ENCODE measurements at regions not wholly inside any gene's neighbourhood (a gene's known extent, or its start where the extent isn't known, plus 50 kb on each side); places are given as distances from the start of the nearest gene placed in this dataset.

- Histone ChIP-seq H3K4me3 (ENCODE audit: low read depth, low read length, poor library complexity, severe bottlenecking) (no peak overlapping the region), H3K36me3 (ENCODE audit: insufficient read depth, low read length, poor library complexity, severe bottlenecking) (no peaks in the 10 kb centered on the region), H3K27ac (ENCODE audit: low read depth, low read length, poor library complexity, severe bottlenecking) (no peak overlapping the region), H3K9me3 (ENCODE audit: low read depth, low read length, poor library complexity, severe bottlenecking) (peaks cover 41% of the 10 kb centered on the region), H3K4me1 (ENCODE audit: insufficient read depth, low read length, poor library complexity, severe bottlenecking) (no peaks in the 10 kb centered on the region), H3K27me3 (replicated peaks; ENCODE audit: insufficient read depth, low read depth, low read length, poor library complexity) (no peaks in the 10 kb centered on the region)
- ChIA-PET POLR2A (ENCODE audit: low non-redundant PET) (no interaction called here), CTCF (no interaction called here)
- no peak for DNase-seq (ENCODE audit: low spot score)
- TF ChIP-seq, protein P1, sequence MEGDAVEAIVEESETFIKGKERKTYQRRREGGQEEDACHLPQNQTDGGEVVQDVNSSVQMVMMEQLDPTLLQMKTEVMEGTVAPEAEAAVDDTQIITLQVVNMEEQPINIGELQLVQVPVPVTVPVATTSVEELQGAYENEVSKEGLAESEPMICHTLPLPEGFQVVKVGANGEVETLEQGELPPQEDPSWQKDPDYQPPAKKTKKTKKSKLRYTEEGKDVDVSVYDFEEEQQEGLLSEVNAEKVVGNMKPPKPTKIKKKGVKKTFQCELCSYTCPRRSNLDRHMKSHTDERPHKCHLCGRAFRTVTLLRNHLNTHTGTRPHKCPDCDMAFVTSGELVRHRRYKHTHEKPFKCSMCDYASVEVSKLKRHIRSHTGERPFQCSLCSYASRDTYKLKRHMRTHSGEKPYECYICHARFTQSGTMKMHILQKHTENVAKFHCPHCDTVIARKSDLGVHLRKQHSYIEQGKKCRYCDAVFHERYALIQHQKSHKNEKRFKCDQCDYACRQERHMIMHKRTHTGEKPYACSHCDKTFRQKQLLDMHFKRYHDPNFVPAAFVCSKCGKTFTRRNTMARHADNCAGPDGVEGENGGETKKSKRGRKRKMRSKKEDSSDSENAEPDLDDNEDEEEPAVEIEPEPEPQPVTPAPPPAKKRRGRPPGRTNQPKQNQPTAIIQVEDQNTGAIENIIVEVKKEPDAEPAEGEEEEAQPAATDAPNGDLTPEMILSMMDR (conservative IDR thresholded peaks at IDR 0.05; ENCODE audit: low read depth, low read length), result no peak
- no peak for TF ChIP-seq EZH2 (IDR thresholded peaks at IDR 0.05; ENCODE audit: borderline replicate concordance, low read depth, low read length, poor library complexity, severe bottlenecking)
- intact Hi-C loops (cut with micrococcal nuclease; ENCODE audit: unreplicated experiment), result no loop called here
- no TSS peak for BruUV-seq (replicated peaks)
Measured at GRCh38 chr3:95049841-95050240, 987.0 kb downstream of the NSUN3 start.

DNA sequence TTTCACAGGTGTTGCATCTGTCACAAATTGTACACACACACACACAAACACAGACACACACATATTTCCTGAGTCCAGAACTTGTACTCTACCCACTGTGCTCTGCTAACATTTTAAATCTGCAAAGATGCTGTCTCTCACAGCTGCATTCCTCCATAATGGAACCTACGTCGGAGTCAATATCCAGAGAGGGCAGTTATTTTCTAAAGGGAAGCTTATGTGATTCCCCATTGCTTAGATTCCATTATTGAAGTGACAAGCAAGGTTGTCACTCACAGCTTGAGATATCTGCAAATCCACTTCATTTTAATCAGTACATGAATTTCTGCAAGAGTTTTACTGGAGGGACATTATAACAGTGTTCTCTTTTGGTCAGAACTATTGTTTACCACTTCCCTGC, 992.4 kb downstream of the NSUN3 start:
- H3K36me3 ChIP-seq (ENCODE audit: insufficient read depth, low read length, poor library complexity, severe bottlenecking), result no peaks in the 10 kb centered on the region
- no peaks in the 10 kb centered on the region for H3K27me3 ChIP-seq (replicated peaks; ENCODE audit: insufficient read depth, low read depth, low read length, poor library complexity)
- no peak overlapping the region for H3K27ac ChIP-seq (ENCODE audit: low read depth, low read length, poor library complexity, severe bottlenecking)
- H3K9me3 ChIP-seq (ENCODE audit: low read depth, low read length, poor library complexity, severe bottlenecking), result peaks cover 27% of the 10 kb centered on the region
- ChIA-PET CTCF (no interaction called here), POLR2A (ENCODE audit: low non-redundant PET) (no interaction called here)
- H3K4me3 ChIP-seq (ENCODE audit: low read depth, low read length, poor library complexity, severe bottlenecking), result no peak overlapping the region
- DNase-seq (ENCODE audit: low spot score), result no peak
- TF ChIP-seq, protein P1 (conservative IDR thresholded peaks at IDR 0.05; ENCODE audit: low read depth, low read length), result no peak
- no peak for TF ChIP-seq EZH2 (IDR thresholded peaks at IDR 0.05; ENCODE audit: borderline replicate concordance, low read depth, low read length, poor library complexity, severe bottlenecking)
- no peaks in the 10 kb centered on the region for H3K4me1 ChIP-seq (ENCODE audit: insufficient read depth, low read length, poor library complexity, severe bottlenecking)
- no TSS peak for BruUV-seq (replicated peaks)
- intact Hi-C loops (cut with micrococcal nuclease; ENCODE audit: unreplicated experiment), result no loop called here

GRCh38 chr3:95082191-95082590, 1019.3 kb downstream of the NSUN3 start:
- no peak for TF ChIP-seq EZH2 (IDR thresholded peaks at IDR 0.05; ENCODE audit: borderline replicate concordance, low read depth, low read length, poor library complexity, severe bottlenecking)
- TF ChIP-seq, protein P1 (conservative IDR thresholded peaks at IDR 0.05; ENCODE audit: low read depth, low read length), result no peak
- no peaks in the 10 kb centered on the region for H3K36me3 ChIP-seq (ENCODE audit: insufficient read depth, low read length, poor library complexity, severe bottlenecking)
- H3K27me3 ChIP-seq (replicated peaks; ENCODE audit: insufficient read depth, low read depth, low read length, poor library complexity), result no peaks in the 10 kb centered on the region
- ChIA-PET POLR2A (ENCODE audit: low non-redundant PET) (no interaction called here), CTCF (no interaction called here)
- no TSS peak for BruUV-seq (replicated peaks)
- peaks cover 16% of the 10 kb centered on the region for H3K9me3 ChIP-seq (ENCODE audit: low read depth, low read length, poor library complexity, severe bottlenecking)
- DNase-seq (ENCODE audit: low spot score), result no peak
- no peaks in the 10 kb centered on the region for H3K4me1 ChIP-seq (ENCODE audit: insufficient read depth, low read length, poor library complexity, severe bottlenecking)
- H3K27ac ChIP-seq (ENCODE audit: low read depth, low read length, poor library complexity, severe bottlenecking), result no peak overlapping the region
- intact Hi-C loops (cut with micrococcal nuclease; ENCODE audit: unreplicated experiment), result no loop called here
- no peak overlapping the region for H3K4me3 ChIP-seq (ENCODE audit: low read depth, low read length, poor library complexity, severe bottlenecking)

All from A673 (cell line).